GM21381 (cell line): ENCODE measurements at regions not wholly inside any gene's neighbourhood (a gene's known extent, or its start where the extent isn't known, plus 50 kb on each side); places are given as distances from the start of the nearest gene placed in this dataset.

Experiments
- ATAC-seq: cut with Tn5 transposase; IDR thresholded peaks from one replicate; pipeline ENCODE4 v1.9.1; 2021; ENCODE audit warnings: mild to moderate bottlenecking, moderate library complexity; ENCODE audit not compliant: unreplicated experiment

DNA sequence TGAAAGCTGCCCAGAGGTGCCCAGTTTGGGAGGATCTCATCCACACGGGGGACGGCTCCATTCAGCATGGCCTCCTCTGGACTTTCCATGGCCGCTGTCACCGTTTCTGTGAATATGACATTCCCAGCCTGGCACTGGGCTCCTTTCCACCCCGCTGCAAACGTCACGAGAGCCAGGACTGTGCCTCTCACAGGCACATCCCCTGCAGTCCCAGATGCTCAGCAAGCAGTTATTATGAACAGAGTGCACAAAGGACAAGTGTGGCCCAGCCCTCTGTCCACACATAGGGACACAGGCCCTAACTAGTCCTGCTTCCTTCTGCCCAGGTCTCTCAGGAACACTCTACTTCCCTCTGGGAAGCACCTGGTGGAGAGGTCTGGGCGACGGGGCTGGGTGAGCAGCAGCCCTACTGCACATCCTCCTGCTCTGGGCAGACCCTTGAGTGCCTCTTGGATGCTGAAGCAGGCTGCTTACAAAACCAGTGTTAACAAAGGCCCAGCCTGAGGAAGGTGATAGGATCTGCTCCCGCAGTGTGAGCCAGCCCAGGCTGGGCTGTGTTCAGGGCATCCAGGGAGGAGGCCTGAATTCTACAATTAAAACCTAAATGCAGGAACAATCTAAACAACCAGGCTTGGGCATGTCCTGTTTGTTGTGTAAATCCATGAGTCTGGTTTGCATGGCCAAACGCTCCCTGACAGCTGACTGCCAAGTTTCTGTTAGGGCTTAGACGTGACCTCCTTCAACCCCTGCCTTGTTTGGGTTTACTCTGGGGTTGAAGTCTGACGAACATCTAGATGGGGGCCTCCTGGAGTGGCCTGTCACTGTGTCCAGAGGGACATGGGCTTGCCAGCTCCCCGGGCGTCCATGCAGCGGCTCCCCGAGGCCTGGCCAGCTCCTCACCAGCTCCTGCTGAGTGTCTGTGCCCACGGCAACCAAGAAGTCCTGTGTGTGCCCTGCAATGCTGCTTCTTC lies 269.8 kb downstream of the GADD45G start:
- ATAC-seq = no peak

DNA sequence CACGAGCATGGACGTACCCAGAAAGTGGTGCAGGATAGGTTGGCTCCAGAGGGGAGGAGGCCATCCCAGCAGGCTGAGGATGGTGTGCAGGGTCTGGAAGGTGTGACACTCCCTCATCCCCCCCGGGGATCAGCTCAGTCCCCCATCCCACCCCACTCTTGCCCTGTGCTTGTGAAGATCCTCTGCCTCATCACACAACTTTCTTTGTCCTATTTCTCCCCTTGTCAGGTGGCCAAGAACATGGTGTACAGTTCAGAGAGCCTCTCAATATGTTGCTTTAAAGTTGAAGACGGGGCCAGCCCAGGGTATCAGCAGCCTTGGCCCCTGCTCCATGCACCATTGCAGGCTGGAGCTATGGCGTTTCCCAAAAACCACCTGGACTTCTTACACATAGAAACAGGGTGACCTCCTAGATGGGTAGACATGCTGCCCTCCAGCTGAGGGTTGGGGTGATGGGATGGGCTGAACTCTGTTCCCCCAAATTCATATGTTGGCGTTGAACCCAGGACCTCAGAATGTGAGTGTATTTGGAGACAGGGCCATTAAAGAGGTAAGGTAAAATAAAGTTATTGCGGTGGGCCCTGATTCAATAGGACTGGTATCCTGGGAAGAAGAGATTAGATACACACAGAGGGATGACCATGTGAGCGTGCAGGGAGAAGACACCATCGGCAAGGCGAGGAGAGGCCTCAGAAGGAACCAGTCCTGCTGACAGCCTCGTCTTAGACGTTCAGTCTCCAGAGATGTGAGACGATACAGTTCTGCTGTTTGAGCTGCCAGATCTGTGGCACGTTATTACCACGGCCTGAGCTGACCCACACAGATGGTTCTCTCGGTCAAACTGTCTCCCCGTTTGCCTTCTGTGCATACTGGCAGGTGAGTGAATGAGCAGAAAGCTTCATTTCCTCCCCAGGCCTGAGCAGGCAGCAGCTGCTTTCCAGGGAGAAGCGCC lies 272.5 kb downstream of the GADD45G start:
- no peak for ATAC-seq

DNA sequence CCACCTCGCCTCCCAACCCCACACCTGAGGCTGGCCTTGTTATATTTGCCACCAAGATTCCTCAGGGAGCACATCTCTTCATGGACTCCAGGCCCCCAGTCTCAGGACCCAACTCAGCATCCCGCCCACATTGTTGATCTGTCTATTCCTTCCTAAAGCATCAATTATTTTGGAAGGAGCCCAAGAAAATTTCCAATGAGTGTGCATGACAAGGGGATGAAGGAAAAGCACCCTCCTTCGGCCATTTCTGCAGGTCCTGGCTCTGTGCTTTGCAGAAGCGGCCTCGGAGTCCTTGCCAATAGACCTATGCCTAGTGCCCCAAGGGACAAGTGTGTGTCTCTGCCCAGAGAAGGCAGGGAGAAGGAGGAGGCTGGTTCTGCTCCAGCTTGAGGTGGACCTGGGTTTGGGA lies 273.2 kb downstream of the GADD45G start:
- ATAC-seq = no peak

- no peak for ATAC-seq
These were observed 273.9 kb downstream of the GADD45G start for GRCh38 chr9:89878687-89879086.

DNA sequence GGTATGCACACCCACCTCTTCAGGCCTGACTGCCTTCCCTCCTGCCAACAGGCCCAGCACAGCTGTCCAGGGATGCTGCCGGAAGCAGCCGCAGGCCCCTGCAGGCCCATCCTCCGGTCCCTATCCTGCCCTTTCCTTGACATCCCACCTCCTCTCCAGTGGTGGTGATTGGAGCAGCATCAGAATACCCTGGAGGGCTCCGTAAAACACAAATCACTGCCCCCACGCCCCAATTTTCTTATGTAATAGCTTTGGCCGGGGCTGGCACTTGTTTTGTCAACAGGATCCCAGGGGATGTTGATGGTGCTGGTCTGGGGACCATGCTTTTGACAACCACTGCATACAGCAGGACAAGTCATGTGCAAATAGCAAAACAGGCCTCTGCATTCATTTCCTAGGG lies 274.5 kb downstream of the GADD45G start:
- no peak for ATAC-seq

DNA sequence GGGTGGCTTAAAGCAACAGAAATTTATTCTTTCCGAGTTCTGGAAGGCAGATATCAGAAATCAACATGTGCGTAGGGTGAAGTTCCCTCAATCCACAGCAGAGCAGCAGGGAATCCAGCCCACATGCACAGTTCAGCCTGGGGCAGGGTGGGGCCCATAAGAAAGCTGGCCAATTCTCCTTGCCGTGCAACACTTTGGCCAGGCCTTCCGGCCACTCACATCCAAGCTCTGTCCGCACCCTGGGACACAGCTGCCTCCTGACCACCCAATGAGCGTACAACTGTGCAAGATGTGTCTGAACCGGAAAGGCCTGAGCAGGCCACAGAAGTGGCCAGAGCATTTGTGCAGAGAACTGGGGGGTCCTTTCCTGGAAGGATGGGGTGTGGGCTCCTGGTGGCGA lies 274.9 kb downstream of the GADD45G start:
- ATAC-seq = no peak

DNA sequence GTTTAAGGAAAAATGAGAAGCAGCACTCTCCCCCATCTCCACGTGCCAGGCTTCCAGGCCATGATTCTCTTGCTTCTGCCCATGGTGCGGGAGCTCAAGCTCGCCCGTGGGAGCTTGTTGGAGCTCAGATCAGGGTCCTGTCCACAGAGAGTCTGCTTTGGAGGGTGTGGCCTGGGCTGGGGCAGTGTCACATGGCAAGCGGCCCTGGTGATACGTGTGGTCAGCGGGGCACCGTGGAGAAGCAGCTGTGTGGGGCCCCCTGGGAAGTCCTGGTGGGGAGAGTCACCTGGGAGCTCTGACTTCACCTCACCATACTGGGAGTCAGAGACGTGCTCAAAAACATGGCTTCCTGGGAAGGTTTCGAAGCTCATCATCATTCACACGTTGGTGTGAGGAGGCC lies 275.3 kb downstream of the GADD45G start:
- no peak for ATAC-seq

DNA sequence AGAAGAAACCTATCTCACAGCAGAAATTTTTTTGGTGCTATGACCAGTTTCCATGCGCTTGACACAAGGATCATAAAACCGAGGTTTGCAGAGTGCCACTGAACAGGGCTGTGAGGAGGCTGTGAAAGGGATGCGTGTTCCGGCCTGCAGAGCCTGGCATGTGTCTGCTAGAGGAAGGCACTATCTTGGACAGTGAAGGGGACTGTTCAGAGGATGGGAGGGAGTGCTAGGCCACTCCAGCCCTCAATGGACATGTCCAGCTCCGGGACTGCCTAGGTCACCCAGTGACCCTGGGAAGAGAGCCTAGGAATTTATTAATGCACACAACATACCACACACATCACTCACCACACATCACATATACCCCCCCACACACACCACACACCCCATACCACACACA lies 275.9 kb downstream of the GADD45G start:
- no peak for ATAC-seq

DNA sequence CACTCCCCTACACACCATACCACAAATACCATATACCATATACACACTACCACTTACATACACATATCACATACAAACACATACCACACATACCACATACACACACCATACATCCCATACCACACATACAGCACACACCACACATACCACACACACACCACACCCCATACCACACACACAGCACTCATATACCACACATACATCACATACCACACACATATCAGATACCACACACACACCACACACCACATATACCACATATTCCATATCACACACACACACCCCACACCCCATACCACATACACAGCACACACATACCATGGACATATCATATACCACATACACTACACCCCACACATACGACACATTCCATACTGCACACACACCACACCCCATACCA lies 276.6 kb downstream of the GADD45G start:
- ATAC-seq = no peak

GRCh38 chr9:89882930-89883361 lies 278.1 kb downstream of the GADD45G start:
- ATAC-seq = no peak

DNA sequence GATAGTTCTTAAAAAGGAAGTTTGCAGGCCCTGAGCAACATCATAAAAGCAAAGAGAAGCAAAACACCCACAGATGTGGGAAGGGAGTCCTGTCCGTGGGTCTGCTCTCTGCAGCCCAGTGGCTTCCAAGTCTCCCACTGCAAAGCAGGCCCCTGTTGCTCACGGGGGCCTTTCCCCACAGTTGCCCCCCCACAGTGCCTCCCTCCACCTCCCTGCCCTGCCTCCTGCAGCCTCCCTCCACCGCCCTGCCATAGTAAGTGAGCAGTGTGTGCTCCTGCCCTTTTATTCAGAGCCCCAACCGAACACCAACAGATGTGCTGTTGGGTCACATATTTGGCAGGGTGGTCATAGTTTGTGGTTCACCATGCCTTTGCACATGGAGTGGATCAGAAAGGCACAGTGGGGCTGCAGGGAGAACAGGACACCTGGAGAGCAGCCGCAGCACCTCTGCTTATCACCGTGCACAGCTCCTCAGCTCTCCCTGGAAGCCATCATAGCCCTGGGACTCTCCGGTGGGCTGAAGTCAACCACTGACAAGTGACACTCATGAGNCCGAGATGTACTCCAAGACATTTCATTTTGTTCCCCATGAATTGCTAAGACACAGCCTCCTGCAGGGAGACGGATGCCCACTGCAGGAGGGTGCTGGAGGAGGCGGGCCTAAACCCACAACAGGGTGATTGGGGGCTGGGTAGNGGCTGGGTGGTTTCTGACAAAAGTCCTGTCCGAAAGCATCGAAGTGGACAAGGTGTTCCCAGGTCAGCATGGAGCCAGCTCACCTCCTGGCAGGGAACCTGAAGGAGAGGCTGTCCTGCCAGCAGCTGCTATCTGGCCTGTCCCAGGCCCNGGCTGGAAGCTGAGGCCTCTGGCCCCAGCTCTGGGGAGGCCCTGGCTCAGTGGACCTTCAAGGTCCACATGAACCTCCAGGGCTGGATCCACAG lies 278.9 kb downstream of the GADD45G start:
- no peak for ATAC-seq

- no peak for ATAC-seq
These were observed 279.7 kb downstream of the GADD45G start for GRCh38 chr9:89884356-89885083.

- no peak for ATAC-seq
These were observed 280.3 kb downstream of the GADD45G start for GRCh38 chr9:89885156-89885555.

- no peak for ATAC-seq
These were observed 281.5 kb downstream of the GADD45G start for GRCh38 chr9:89886281-89886700.

GRCh38 chr9:89887286-89887685 lies 282.5 kb downstream of the GADD45G start:
- no peak for ATAC-seq

GRCh38 chr9:89888233-89888632 lies 283.4 kb downstream of the GADD45G start:
- no peak for ATAC-seq

- no peak for ATAC-seq
These were observed 283.9 kb downstream of the GADD45G start for GRCh38 chr9:89888677-89889076.

DNA sequence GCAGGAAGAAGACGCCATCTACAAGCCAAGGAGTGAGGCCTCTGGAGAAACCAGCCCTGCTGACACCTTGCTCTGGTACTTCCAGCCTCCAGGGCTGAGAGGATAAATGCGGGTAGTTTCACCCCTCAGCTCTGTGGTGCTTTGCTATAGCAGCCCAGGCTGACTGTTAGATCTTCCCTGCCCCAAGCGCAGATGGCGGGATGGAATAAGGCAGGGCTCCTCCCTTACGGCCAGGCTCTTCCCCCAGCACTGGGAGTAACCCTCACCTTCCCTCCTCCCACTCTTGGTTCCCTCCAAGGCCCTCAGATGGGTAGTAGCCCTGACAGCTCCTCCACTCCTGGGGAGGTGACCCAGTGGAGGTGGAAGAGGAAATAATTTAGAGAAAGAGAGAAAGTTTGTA lies 285.1 kb downstream of the GADD45G start:
- no peak for ATAC-seq

GRCh38 chr9:89890326-89890980 lies 285.6 kb downstream of the GADD45G start:
- ATAC-seq = no peak
